ENCODE measurements at regions not wholly inside any gene's neighbourhood (a gene's known extent, or its start where the extent isn't known, plus 50 kb on each side); places are given as distances from the start of the nearest gene placed in this dataset.

- TF ChIP-seq ELF1 (IDR thresholded peaks at IDR 0.05) (no peak), CTCF (IDR thresholded peaks at IDR 0.05) (no peak), YY1 (IDR thresholded peaks at IDR 0.05; ENCODE audit: low read depth) (no peak)
Measured at GRCh38 chrX:69062493-69062892, 102.8 kb downstream of the PJA1 start.

Measured in SK-N-SH (cell line).